SH-SY5Y (cell line): ENCODE measurements at regions not wholly inside any gene's neighbourhood (a gene's known extent, or its start where the extent isn't known, plus 50 kb on each side); places are given as distances from the start of the nearest gene placed in this dataset.
A peak's percentile ranks its signal among the peaks of the same experiment; 100 is the strongest.

Experiments
- GATA2 ChIP-seq: IDR thresholded peaks from 2 replicates; pipeline ENCODE4 v1.6.1; 2011; ENCODE audit warnings: mild to moderate bottlenecking, low read depth, low read length
- GATA3 ChIP-seq: IDR thresholded peaks from 2 replicates; pipeline ENCODE4 v1.6.1; 2011; ENCODE audit warnings: low read depth, mild to moderate bottlenecking, low read length, moderate library complexity

DNA sequence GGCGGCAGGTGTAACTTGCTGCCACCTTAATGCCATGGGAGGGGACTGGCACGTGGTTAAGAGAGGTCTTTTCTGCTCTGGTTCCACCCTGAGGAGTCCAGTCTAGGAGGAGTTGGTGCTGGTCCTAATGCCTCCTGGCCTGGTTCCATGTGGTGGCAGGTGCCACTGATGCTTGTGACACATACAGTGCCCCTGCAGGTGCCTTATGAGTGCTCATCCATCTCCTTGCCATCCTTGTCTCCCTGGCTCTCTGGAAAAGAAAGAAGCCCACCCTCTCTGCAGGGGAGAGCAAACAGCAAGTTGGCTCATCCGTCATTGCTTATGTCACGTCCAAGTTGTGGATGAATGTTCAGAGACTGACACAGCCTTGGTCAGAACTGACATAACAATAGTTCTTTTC, 175.8 kb upstream of the DPH6 start:
- no peak for TF ChIP-seq GATA2
- TF ChIP-seq GATA3, result no peak

DNA sequence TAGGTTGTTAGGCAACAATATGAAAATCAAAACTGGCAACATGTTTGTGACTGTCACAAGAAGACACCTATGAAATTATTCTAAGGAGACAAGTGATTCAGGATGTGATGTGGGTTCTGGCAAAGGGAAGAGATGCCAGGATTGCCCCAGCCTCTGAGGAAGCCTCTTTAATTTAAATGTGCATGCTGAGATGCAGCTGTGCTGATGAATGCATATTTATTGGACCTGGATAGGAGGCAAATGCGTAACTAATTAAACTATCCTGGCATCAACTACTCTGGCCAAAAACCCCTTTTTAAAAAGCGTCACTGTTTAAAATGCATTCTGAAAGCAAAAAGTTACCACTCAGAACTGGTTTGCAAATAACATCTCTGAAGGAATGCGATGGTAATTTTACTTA, 176.5 kb upstream of the DPH6 start:
- TF ChIP-seq GATA2, result no peak
- no peak for TF ChIP-seq GATA3

DNA sequence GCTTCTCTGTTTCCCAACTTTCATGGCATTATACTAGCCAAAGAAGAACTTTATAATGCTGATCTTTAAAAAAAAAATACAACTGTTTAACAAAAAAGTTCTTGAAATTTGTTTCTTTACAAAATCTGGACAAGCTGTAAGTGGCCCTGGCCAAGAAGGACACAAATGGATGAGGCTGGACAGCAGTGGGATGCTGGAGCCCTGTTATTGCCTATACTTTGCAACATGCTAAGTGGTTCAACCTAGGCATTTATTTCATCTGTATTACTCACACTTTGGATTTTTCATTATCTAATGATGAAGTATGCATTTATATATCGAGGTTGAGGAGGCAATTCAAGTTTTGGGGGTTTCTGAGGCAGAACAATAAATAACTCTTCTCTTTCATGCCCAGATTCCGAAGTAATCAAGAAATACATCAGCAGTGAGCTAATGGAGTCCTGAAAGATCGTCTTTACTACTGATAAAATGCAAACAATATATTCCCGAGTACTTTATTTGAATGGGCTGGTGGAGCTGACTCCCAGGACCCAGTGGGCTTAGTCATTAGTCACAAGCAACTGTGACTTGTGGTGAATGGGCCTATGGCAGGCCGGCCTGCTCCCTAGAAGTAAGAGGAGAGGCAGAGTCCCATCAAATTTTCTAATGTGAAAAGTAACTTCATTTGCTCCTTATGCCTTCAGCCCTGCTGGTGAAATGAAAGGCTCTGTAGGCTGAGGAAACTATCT, 177.3 kb upstream of the DPH6 start:
- TF ChIP-seq GATA2, result no peak
- TF ChIP-seq GATA3, result no peak

DNA sequence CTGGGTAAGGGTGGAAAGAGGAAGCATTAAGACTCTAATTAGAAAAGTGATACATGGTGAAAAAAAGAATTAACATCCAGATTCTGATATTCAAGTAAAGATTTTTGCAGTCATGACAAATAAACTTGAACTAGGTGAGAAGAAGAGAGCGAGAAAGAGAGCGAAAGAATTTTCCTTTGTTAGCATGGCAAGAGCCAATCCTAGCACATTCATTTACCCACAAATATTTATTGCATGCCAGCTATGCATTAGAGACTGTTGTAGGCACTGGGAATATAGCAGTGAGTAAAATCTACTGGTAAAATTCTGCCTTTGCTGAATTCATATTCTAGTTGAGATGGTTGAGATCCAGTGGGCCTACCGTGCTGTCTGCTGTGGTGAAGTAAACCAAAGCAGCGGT, 177.9 kb upstream of the DPH6 start:
- TF ChIP-seq GATA3, result no peak
- no peak for TF ChIP-seq GATA2

DNA sequence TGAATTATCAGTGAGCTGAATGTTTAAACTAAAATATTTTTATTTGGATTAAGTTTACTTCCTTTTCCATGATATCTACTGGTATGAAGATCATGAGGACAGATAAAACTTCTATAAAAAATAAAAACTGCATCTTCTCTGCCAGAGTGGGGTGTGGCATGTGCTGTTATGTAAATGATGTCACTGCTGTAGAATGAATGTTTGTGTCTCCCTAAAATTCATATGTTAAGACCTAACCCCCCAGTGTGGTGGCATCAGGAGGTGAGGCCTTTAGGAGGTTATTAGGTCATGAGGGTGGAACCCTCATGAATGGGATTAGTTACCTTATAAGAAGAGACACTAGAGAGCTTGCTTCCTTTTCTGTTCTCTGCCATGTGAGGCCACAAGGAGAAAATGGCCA, 178.7 kb upstream of the DPH6 start:
- TF ChIP-seq GATA2 (no peak), GATA3 (no peak)

DNA sequence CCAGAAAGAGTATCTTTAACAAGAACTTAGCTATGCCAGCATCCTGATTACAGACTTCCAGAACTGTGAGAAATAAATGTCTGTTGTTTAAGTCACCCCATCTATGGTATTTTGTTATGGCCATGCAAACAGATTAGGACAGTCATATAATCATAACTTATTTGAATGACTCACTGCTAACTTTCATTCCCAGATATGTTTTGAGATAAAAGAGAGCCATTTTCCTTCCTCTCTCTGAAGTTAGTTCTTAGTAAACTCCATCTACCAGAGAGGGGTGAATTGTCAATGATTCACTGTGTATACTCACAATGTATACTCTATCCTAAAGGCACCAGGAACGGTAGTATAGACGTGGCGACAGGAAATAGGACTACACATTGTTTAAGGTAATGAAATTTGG, 179.4 kb upstream of the DPH6 start:
- no peak for TF ChIP-seq GATA3
- no peak for TF ChIP-seq GATA2

DNA sequence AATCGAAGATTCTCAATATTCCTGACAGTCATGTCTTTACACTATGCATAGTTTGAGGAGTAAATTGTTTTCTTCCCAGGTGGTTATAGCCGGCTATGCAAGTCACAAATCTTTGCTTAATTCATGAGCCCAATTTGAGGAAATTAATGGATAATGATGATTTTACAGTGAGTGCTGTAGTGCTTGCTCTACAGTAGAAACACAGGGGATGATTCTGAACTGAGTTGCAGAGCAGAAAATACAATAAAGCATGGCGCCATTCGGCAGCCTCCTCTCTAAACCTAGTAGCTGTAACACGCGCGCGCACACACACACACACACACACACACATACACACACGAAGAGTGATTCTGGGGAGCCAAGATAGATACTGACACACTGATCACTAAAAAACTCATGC, 181.7 kb upstream of the DPH6 start:
- TF ChIP-seq GATA2 (no peak), GATA3 (no peak)

DNA sequence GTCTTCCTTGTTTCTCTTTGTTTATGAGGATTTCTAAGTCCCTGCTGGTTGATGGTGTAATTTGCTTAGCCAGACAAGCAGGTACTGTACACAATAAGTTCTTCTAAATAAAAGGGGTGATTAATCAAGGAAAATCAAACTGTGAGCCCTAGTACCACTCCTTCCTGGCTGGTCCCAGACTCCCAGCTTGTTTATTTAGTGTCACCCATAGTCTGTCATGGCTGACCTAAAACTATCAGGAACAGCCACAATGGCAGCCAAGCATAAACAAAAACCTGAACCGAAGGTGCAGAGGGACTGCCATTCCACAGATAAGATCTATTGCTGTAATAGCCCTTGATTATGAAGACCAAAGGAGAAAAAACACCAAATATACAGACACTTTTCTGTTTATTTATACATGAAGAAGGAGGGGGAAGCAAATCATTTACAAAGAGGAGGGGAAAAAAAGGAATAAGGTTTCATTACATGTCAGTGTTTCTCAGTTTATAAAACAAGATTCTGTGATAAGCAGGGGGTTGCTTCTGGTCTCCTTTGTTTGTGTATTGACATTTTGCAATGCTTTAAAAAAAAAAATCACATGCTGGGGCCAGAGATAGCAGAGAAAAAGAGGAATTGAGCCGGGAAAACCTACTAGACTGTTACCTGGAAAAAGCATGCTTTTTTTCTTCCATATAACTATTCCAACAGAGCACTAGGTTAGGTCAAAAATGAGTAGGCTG, 182.4 kb upstream of the DPH6 start:
- TF ChIP-seq GATA2 (peak; percentile 30; the same call in 1 of the 2 replicates), GATA3 (no peak)

DNA sequence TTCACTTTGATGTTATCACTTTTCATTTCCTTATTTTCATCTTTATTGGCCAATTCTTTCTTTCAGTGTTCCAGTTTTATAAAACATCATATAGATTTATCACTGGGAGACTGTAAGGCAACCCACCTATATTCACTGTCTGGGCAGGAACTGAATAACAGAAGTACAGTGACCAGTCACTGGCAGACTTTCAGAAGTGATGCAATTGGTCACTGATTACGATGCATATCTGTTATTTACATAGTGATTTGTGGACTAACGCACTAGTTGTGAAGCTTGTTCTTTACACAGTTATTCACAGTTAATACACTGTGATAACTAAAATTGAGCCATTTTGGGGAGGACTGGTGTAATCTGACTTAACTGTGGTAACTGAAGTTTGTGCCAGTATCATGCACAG, 190.2 kb upstream of the DPH6 start:
- no peak for TF ChIP-seq GATA2
- TF ChIP-seq GATA3, result no peak

DNA sequence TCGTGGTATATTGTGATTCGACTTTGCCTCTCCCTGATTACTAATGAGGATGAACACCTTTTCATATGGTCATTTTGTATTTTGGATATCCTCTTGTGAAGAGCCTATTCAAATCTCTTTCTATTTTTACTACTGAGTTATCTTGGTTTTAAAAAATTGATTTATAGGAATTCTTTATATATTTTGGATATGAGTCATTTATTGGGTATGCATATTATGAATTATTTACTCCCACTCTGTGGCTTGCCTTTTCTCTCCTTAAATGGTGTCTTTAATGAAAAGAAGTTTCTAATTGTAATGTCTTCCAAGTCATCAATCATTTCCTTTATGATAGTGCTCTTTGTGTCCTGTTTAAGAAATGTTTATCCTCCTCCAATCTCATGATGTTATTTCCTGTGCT, 191.5 kb upstream of the DPH6 start:
- TF ChIP-seq GATA3 (no peak), GATA2 (no peak)

DNA sequence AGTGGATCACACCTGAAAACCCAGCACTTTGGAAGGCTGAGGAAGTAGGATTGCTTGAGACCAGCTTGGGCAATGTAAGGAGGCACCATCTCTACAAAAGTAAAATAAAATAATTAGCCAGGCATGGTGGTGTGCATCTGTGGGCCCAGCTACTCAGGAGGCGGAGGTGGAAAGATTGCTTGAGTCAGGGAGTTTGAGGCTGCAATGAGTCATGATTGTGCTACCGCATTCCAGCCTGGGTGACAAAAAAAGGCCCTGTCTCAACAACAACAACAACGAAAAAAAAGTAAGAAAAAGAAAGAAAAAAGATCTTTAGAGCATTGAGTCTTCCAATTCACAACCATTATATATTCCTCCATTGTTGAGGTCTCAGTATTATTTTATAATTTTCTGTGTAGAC, 192.4 kb upstream of the DPH6 start:
- TF ChIP-seq GATA3, result no peak
- TF ChIP-seq GATA2, result no peak

DNA sequence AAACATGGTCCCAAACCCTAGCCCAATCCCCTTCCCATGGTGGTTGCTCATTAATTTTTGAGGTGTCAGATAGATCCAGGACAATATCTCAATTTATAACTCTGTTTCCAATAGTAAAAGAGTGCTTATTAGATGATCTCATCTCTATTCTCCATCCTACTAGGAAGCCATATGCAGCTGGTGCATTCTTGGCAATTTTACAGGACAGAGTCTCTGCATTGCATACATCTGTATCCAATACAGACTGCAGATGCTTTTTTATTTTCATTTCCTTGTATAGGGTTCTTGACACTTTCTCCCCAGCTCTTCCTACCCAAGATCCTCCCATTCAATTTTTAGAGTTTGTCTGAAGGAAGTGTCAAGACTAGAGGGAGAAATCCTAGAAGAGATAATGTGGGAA, 194.8 kb upstream of the DPH6 start:
- TF ChIP-seq GATA3, result no peak
- TF ChIP-seq GATA2, result no peak

DNA sequence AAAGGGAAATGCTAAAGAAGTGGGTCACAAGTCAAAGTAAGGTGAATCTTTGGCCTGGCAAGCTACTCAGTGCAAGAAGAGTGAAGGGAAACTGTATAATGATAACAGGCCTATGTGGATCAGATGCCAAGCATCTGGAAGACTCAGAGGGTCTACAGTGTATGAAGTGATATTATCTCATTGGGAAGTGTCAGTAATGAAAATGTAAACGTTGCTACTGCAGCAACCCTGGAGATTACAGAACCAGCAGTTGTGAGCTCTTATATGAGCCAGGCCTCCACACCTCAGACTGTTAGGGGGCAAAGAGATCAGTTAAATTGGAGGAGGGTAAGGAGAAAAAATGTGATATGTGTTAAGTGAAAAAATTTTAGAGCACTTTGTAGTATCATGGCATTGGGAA, 195.4 kb upstream of the DPH6 start:
- TF ChIP-seq GATA3 (no peak), GATA2 (peak; percentile 52; the same call in 1 of the 2 replicates)

DNA sequence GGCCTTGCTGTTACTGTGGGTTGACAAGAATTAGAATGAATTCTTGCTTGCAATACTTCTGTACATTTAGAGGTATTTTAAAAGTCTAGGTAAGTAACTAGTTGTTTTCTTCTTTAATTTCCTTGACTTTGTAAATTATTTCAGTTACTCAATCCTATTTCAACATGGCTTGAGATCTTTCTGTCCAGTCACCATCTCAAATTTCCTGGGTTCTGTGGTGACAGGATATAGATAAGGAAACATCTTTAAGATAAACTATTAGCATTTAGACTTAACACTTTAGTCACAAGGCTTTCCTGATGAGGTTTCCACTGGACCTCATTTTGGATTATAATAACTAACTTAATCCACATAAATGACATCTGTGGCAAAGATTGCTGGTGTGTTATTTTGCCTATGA, 195.9 kb upstream of the DPH6 start:
- no peak for TF ChIP-seq GATA2

DNA sequence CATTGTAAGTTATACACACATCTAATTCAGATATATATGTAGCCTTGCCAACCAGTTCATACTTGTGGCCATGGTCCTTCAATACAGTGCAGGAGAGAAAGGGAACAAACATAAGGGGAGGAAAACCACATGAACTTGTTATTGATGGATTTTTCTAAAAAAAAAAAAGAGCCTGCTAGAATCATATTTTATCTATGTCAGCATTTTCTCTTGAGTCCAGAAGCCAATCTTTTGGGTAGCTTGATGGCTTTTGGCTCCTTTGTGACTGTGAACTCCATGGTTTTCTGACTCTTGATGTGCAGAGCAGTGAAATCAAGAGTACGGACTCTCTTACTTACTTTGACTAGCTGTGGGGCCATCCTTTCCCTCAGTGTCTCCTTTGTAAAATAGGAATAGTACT, 197.4 kb upstream of the DPH6 start:
- TF ChIP-seq GATA2, result no peak
- no peak for TF ChIP-seq GATA3

DNA sequence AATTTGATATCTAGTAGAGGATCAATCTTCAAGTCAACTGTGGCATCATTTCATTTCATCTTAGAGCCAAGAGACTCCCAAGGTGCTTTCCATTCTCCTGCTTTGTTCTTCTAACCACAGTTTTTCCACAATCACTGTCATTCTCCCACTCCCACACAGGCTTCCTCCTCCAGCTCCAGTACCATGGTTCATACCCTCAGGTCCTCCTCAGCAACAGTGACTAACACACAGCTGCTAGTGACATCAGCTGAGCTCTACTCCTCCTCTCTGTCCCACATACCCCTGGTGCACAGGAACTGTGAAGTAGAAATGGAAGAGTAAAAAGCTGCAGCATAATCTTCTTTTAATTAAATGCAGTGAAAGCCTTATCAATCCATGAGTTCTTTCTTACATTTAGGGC, 200.2 kb upstream of the DPH6 start:
- TF ChIP-seq GATA3 (no peak), GATA2 (no peak)
